Smooth muscle cell (in vitro differentiated cells): ENCODE measurements at regions not wholly inside any gene's neighbourhood (a gene's known extent, or its start where the extent isn't known, plus 50 kb on each side); places are given as distances from the start of the nearest gene placed in this dataset.

Experiments
- DNase-seq: peaks from one replicate; lab custom pipeline; 2025; ENCODE audit not compliant: unreplicated experiment; lab: John Stamatoyannopoulos, UW
- H2AFZ ChIP-seq: fragments of 200-600 bp; sonication (generic); 2 replicates; pipeline ENCODE4 v1.6.0; 2016; ENCODE audit warnings: antibody characterized with exemption, low read depth, mild to moderate bottlenecking
- H3F3A ChIP-seq: fragments of 200-600 bp; sonication (generic); 2 replicates; pipeline ENCODE4 v1.6.0; 2017; ENCODE audit warnings: antibody characterized with exemption, low read depth
- H3K27ac ChIP-seq: fragments of 200-600 bp; sonication (generic); 2 replicates; pipeline ENCODE4 v1.5.1; 2016; ENCODE audit warnings: low read depth, mild to moderate bottlenecking
- H3K27me3 ChIP-seq: fragments of 200-600 bp; sonication (generic); 2 replicates; pipeline ENCODE4 v1.6.1; 2016; ENCODE audit warnings: low read depth, mild to moderate bottlenecking
- H3K36me3 ChIP-seq: fragments of 200-600 bp; sonication (generic); 2 replicates; pipeline ENCODE4 v1.5.1; 2016; ENCODE audit warnings: low read depth
- H3K4me1 ChIP-seq: fragments of 200-600 bp; sonication (generic); 2 replicates; pipeline ENCODE4 v1.5.1; 2016; ENCODE audit warnings: low read depth
- H3K4me2 ChIP-seq: fragments of 200-600 bp; sonication (generic); 2 replicates; pipeline ENCODE4 v1.6.0; 2016; ENCODE audit warnings: mild to moderate bottlenecking
- H3K4me3 ChIP-seq: fragments of 200-600 bp; sonication (generic); 2 replicates; pipeline ENCODE4 v1.5.1; 2016; ENCODE audit warnings: mild to moderate bottlenecking
- H3K79me2 ChIP-seq: fragments of 200-600 bp; sonication (generic); 2 replicates; pipeline ENCODE4 v1.6.0; 2016; ENCODE audit warnings: low read depth, mild to moderate bottlenecking
- H3K9ac ChIP-seq: fragments of 200-600 bp; sonication (generic); 2 replicates; pipeline ENCODE4 v1.6.0; 2016; ENCODE audit warnings: low read depth
- H3K9me3 ChIP-seq: fragments of 200-600 bp; sonication (generic); replicated peaks from 2 replicates; pipeline ENCODE4 v1.5.1; 2016; ENCODE audit warnings: low read depth
- H4K20me1 ChIP-seq: fragments of 200-600 bp; sonication (generic); 2 replicates; pipeline ENCODE4 v1.6.0; 2016; ENCODE audit warnings: low read depth
- WGBS: methylation state at CpG from one replicate; pipeline ENCODE4 v1.1.7; 2016; ENCODE audit warnings: low lambda C conversion rate; 5-methylcytosine and 5-hydroxymethylcytosine counted together
- TF ChIP-seq, protein P1 (sequence below): fragments of 200-600 bp; sonication (generic); IDR thresholded peaks from 2 replicates; pipeline ENCODE4 v1.5.1; 2017; ENCODE audit warnings: borderline replicate concordance, mild to moderate bottlenecking, antibody characterized with exemption; ENCODE audit not compliant: insufficient read depth, poor library complexity, severe bottlenecking

DNA sequence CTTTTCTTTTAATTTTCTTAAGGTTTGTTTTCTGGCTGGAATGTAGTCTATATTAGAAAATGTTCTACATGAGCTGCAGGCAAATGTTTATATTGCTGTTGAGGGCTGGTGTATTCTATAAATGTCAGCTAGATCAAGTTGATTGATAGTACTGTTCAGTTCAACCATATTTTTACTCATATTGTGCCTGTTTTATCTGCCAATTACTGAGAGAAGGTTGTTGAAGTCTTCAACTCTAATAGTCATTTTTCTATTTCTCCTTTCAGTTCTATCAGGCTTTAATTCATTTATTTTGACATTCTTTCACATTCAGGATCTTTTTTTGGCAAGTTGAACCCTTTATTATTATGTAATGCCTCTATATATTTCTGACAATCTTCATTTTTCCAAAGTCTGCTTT is 93.2 kb upstream of the HS3ST3A1 start:
- Histone ChIP-seq H4K20me1 (no peaks in the 10 kb centered on the region), H3K4me2 (no peak overlapping the region), H3F3A (no peaks in the 10 kb centered on the region), H2AFZ (no peak overlapping the region), H3K9ac (no peak overlapping the region), H3K4me1 (no peaks in the 10 kb centered on the region), H3K9me3 (no peaks in the 10 kb centered on the region), H3K36me3 (no peaks in the 10 kb centered on the region), H3K4me3 (no peak overlapping the region), H3K27ac (no peak overlapping the region), H3K27me3 (no peaks in the 10 kb centered on the region), H3K79me2 (no peaks in the 10 kb centered on the region)
- no peak for DNase-seq
- TF ChIP-seq, protein P1, sequence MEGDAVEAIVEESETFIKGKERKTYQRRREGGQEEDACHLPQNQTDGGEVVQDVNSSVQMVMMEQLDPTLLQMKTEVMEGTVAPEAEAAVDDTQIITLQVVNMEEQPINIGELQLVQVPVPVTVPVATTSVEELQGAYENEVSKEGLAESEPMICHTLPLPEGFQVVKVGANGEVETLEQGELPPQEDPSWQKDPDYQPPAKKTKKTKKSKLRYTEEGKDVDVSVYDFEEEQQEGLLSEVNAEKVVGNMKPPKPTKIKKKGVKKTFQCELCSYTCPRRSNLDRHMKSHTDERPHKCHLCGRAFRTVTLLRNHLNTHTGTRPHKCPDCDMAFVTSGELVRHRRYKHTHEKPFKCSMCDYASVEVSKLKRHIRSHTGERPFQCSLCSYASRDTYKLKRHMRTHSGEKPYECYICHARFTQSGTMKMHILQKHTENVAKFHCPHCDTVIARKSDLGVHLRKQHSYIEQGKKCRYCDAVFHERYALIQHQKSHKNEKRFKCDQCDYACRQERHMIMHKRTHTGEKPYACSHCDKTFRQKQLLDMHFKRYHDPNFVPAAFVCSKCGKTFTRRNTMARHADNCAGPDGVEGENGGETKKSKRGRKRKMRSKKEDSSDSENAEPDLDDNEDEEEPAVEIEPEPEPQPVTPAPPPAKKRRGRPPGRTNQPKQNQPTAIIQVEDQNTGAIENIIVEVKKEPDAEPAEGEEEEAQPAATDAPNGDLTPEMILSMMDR = no peak

DNA sequence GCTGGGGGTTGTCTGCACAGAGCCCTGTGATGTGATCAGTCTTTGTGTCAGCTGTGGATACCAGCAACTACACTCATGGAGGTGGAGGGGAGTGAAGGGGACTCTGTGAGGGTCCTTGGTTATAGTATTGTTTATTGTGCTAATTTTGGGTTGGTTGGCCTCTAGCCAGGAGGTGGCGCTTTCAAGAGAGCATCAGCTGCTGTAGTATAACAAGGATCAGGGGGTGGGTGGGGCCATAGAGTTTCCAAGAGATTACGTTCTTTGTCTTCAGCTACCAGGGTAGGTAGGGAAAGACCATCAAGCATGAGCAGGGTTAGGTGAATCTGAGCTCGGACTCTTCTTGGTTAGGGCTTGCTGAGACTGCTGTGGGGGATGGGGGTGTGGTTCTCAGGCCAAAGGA is 97.1 kb upstream of the HS3ST3A1 start:
- H3K36me3 ChIP-seq = no peaks in the 10 kb centered on the region
- no peak overlapping the region for H2AFZ ChIP-seq
- no peaks in the 10 kb centered on the region for H3K27me3 ChIP-seq
- H3K9ac ChIP-seq = no peak overlapping the region
- H3F3A ChIP-seq = no peaks in the 10 kb centered on the region
- DNase-seq = no peak
- H3K27ac ChIP-seq = no peak overlapping the region
- TF ChIP-seq, protein P1 = no peak
- no peaks in the 10 kb centered on the region for H3K79me2 ChIP-seq
- no peak overlapping the region for H3K4me3 ChIP-seq
- H3K4me2 ChIP-seq = no peak overlapping the region
- peaks cover 3% of the 10 kb centered on the region for H3K4me1 ChIP-seq
- H3K9me3 ChIP-seq = no peaks in the 10 kb centered on the region
- H4K20me1 ChIP-seq = no peaks in the 10 kb centered on the region
- 94% methylated on average over 3 of the region's 3 CpGs for WGBS

DNA sequence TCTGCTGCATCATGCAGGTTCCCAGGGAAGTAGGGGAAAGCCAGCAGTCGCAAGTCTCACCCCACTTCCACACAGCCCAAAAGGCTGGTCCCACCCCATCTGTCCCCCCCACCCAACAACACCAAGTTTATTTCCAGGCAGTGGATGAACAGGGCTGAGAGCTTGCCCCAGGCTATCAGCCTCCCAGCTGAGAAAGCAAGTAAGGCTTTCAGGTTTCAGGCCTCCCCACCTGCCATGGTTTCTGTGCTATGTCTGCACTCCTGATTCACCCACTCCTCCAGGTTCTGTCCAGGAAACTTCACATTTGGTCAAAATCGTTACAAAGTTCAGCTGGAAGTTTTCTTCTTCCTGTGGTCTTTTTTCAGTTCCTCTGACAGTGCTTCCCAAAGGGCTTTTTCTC is 97.5 kb upstream of the HS3ST3A1 start:
- Histone ChIP-seq H2AFZ (no peak overlapping the region), H4K20me1 (no peaks in the 10 kb centered on the region), H3K79me2 (no peaks in the 10 kb centered on the region), H3K36me3 (no peaks in the 10 kb centered on the region), H3K9ac (no peak overlapping the region), H3K4me3 (no peak overlapping the region), H3F3A (no peaks in the 10 kb centered on the region), H3K27me3 (no peaks in the 10 kb centered on the region), H3K4me2 (no peak overlapping the region), H3K4me1 (peaks cover 7% of the 10 kb centered on the region), H3K27ac (no peak overlapping the region), H3K9me3 (no peaks in the 10 kb centered on the region)
- 82% methylated on average over 2 of the region's 2 CpGs for WGBS
- DNase-seq = no peak
- TF ChIP-seq, protein P1 = no peak

DNA sequence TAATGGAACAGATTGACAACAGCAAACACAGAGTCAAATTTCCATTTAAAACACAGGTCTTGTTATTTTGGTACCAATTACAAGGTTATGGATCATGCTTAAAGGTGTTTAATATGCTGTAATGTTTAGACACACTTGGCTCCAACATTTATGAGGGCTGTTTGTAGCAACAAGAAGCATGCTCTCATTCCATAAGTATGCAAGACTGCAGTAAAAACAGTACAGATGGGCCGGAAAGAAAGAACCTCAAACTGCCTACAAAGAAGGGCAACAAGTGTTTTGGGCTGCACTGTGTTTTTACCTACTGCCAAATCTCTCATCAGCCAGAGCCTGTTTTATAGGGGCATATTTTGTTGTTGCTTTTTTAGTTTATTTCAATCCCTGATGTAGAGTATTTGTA is 100.5 kb upstream of the HS3ST3A1 start:
- Histone ChIP-seq H3K27ac (peak overlapping the region; percentile 54), H3K36me3 (no peaks in the 10 kb centered on the region), H3K4me1 (peaks cover 13% of the 10 kb centered on the region), H4K20me1 (no peaks in the 10 kb centered on the region), H3K79me2 (no peaks in the 10 kb centered on the region), H3K9me3 (no peaks in the 10 kb centered on the region), H3F3A (no peaks in the 10 kb centered on the region), H2AFZ (peak overlapping the region; percentile 24), H3K4me2 (peak overlapping the region; percentile 19), H3K9ac (no peak overlapping the region), H3K4me3 (no peak overlapping the region), H3K27me3 (peaks cover under 1% of the 10 kb centered on the region)
- TF ChIP-seq, protein P1 = no peak
- DNase-seq = no peak
- whole genome bisulfite sequencing = 12% methylated on average over 1 of the region's 1 CpG
